Amniotic epithelial cell (primary cell): ENCODE measurements at regions not wholly inside any gene's neighbourhood (a gene's known extent, or its start where the extent isn't known, plus 50 kb on each side); places are given as distances from the start of the nearest gene placed in this dataset.
"Not testable (repeated sequence)": the region's sequence is repeated elsewhere in the genome, so short reads cannot be mapped to it uniquely, and the experiment has no call there.

Experiments
- DNase-seq: peaks from one replicate; pipeline ENCODE4 v3.0.0-alpha.2; 2010; ENCODE audit warnings: low read depth

DNA sequence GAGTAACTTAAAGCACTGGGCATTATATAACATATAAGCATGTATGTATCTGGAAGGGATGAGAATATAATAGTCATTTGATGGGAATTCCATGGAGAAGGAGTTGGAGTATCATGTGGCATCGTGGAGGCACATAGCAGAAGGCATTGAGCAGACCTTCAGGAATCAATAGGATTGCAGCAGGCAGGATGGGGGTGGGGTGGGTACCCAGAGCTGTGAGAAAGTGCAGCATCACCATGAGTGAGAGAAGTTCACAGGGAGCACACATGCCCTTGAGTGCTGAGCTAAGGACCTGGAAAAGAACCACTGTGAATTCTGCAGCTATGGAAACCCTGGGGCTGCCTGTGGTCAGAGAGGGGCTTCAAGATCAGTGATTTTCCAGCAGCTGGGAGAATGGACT, 57.3 kb downstream of the MED10 start:
- DNase-seq, result no peak

DNA sequence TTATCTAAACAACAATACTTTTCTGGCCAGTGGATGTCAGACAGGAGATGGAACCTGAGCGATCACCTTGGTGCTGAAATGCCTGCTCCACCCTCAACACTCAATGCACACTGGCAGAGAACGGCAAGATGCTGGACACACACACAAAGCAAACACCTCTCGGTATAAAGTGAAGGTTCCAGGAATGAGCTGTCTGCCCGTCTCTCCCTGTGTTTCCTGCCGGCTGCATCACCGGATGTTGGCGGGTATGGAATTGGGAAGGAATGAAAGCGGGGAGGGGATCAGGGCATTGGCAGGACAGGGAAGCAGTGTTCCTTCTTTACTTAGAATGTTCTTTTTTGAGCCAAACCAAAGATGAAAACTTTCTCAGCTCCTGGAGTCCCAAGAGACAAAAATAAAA, 59.2 kb downstream of the MED10 start:
- DNase-seq, result no peak

DNA sequence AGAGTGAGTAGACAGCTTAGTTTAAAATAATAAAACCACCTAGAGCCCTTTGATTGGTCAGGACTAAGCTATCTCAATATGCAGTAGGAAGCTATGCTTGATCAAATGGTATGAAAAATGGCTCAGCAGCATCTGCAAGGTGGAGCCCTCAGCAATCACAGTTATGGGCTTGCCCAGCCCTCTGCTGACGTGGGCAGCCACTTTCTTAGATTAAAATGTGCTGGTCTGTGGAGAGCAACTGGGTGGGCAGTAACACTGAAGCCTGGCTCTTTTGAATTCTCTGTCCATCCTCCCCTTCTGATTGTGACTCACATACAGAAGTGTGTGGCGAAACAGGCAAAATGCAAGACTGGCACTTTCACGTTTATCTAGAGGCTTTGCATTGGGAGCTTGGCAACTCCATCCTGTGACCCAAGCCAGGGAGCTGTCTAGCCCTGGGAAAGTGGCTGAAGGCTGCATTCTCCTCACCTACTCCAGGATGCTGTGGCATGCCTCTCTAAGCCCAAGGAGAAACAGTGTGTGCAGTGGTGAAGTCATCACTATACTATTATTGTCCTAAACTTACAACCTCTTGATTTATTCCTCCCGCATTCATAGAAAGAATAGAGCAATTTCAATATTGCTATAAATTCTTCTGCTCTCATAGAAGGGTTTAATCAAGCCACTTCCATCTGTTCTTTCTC, 61.1 kb downstream of the MED10 start:
- DNase-seq, result no peak

DNA sequence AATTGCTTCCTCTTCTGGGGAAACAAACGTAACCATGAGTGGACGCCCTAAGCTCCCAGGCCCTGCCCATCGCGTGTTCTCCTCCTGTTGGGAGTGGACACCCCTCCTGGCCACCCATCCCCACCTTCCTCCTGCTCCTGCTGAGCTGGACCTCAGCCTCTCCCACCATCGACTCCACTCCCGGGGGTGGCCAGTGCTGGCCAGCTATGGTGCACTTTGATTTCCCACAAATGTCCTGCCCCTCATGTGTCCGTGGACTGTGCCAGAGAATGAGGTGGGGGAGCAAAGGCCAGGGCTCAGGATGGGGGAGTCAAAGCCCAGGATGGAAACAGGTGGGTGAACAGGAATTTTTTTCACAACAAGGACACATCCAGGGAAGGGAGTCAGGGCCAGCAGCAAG, 62.8 kb downstream of the MED10 start:
- no peak for DNase-seq

DNA sequence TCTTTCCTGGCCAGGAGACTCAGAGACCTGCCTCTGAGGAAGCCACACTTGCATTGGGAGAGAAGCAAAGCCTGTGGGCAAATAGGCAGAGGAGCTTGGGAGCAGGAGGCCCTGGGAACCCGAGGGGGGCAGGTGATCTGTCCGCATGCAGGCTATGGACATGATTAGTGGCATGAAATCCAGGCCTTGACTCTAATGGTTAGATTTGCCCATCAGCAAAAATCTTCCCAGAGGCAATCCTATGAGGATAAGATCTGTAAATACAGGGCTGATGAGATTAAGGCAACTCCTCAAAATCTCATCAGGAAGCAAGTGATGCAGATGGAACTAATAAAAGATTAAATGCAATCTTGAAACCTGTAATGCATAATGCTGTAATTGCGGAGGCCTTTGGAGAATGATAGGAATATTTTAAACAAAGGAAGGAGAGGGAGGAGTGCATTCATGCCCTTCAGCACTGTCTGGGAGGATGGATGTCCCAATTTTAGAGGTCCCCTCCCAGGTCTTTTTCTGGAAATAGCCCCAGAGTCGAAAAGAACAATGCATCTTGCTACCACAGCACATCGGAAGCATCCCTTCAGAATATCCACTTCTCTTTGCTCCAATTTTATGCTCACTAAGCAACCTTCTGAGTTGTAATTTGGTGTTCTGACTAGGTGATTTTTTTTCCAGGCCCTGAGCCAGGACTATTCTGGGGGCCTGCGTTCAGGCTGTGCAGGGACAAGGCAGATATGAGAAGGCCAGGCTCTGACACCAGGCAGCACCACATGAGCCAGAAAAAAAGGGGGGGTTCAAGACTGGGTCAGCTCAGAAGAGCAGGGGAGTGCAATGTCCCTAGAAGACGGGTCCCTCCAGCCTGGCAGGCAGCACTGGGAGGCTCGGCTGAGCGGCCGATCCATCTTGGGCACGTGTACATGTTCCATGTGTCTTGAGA, 66.5 kb downstream of the MED10 start:
- no peak for DNase-seq

DNA sequence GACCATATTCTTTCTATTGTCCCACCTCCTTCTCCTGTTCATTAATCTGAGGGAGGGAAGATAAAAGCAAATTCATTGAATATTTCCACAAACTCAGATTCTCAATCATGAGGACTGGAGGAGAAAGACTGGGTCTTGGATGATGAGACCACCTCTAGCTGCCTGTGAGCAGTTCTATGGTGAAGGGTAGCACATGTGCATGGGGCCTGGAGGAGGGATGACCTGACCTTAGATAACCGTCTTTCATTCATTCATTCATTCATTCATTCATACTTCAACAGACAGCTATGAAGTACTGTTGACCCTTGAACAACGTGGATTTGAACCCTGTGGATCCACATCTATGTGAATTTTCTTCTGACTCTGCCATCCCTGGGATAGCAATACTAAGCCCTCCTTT, 68.4 kb downstream of the MED10 start:
- no peak for DNase-seq

DNA sequence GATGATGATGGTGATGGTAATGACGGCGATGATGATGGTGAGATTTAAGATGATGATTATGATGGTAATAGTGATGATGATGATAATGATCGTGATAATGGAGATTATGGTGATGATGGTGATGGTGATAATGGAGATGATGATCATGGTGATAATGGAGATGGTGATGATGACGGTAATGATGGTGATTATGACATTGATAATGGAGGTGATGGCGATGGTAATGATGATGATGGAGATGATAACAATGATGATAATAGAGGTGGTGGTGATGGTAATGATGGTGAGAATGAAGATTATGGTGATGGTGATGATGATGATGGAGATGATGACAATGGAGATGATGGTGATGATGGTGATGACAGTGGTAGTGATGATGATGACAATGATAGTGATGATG, 69.7 kb downstream of the MED10 start:
- no peak for DNase-seq

DNA sequence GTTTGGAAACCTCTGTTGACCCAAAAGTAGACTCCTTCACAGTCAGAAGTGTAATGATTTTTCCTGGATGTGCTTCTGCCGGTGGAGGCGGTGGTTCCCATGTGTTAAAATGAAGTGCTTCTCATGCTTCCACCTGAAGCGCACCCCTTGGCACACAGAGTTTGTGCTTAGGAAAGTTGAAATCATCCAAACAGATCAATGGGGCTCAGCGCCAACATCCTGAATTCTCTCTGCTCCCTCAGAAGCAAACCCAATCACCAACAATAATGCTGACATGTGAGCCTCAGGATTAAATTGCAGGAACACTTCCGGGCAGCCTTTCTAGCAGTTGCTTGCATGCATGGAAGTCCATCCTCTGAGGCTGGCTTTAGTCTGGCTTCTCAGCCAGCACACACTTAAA, 71.0 kb downstream of the MED10 start:
- DNase-seq, result no peak

DNA sequence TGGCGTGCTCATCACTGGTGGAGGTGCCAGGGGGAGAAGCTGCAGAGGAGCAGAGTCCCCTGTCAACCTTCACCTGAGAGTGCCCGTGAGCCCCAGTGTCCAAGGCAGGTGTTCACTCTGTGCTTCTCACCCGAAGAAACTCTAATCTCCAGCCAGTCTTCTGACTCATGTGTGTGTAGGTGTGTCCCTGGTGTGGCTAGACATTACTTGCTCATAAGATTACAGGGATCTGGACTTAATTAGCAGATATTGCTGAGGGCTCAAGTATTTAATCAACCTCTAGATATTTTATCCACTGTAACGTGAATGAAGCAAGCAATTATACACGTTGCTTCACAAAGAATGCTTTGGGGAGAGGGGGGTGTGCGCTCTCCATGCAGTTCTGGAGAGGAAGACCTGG, 72.5 kb downstream of the MED10 start:
- DNase-seq, result no peak

DNA sequence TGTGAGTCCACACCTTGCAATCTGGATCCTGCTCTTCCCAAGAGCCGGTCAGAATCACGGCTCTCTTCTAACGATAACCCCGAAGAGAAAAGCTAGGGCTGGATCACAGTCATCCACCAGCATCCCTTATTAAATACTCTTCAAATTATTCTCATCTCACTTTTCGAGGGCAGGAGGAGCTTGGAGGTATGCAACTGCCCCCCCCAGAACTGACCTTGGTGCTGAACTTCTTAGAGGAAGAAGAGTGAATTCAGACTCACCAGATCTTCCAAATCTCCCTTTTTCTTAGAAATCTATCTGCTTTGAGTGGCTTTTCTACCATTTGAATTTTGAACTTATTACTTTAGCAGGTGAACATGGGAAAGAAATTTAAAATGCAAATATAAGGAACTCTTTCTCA, 75.7 kb downstream of the MED10 start:
- no peak for DNase-seq

DNA sequence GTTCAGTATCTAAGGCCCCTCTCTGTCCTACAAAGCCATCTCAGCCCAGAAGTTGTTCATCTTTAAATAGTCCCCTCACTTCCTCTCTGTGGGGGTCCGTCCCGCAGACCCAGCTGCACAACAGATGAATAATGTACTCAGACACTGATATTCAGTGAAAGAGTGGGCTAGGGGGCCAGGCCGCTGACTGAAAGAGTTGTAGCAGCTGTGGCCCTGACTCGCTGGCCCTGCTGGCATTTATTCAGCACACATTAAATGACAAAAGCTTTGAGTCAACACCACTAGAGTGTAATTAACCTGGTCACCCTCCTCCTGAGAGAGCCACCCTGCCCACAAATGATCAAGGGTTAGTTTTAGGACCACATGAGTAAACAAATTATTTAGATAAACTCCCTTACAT, 76.3 kb downstream of the MED10 start:
- DNase-seq, result no peak

DNA sequence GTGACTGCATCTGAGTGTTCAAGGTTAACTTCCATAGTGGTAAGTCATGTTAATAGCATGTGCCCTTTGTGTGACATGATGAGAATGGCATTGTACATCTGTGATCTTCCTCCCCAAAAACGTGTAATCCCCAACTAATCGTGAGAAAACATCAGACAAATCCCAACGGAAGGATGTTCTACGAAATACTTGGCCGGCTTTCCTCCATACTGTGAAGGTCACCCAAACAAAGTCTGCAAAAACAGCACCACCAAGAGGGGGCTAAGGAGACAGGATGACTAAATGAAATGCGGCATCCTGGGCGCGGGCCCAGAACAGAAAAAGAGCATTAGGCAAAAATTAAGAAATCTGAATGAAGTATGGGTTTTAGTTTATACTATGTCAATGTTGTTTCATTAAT, 81.8 kb downstream of the MED10 start:
- DNase-seq, result no peak

DNA sequence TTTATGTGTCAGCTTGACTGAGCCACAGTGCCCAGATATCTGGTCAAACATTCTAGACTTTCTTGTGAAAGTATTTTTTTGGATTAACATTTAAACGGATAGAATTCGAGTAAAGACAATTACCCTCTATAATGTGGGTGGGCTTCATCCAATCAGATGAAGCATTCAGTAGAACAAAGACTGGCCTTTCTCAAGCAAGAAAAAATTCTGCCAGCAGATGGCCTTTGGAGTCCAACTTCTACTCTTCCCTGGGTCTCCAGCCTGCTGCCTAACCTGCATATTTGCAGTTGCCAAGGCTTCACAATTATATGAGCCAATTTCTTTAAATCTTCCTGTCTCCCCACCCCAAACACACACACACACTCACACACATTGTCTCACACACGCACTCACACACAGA, 86.4 kb downstream of the MED10 start:
- no peak for DNase-seq

DNA sequence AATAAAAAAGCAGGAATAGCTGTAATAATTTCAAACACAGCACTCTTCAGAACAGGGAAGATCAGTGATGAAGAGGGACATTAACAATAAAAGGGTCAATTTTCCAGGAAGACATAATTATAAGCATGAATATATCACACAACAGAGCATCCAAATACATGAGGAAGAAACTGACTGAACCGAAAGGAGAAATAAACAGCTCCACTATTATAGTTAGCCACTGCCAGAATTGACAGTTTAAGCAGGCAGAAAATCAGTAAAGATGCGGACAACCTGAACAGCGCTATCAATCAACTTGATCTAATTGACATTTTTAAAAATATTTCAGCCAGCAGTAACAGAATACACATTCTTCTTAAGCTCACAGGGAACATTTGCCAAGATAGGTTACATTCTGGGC, 89.1 kb downstream of the MED10 start:
- no peak for DNase-seq

DNA sequence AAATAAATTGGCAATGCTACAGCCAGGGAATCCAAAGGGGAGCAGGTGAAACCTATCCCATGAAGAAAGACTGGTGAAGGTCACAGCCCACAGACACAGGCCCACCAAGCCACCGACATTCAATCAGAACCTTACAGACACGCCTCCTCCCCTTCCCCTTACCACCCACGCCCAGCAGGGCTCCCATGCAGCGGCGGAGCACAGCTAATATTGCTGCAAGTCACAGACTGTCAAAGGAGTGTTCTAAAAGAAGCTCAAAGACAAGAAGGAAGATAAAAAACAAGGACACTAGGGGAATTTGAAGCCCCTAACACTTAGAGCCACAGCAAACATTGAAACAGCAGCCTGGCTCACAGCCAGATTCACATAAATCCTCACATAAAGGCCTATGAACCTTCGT, 91.2 kb downstream of the MED10 start:
- no peak for DNase-seq

DNA sequence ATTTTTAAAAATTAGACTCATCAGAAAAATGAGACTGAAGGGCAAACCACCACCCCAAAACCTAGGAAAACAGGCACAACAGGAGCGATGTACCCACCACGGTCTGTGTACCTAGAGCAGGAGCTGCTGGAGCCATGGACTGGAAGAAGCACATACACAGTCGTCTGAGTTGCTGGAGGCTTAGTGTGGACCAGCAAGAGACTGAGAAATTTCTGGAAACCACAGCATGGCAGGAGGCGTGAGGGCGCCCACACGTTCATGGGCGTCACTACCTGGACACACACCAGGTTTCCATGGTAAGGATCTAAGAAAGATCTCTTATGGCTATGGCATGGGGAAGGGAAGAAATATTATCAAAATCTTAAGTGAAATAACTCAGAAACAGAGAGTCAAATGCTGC, 91.9 kb downstream of the MED10 start:
- DNase-seq, result no peak

DNA sequence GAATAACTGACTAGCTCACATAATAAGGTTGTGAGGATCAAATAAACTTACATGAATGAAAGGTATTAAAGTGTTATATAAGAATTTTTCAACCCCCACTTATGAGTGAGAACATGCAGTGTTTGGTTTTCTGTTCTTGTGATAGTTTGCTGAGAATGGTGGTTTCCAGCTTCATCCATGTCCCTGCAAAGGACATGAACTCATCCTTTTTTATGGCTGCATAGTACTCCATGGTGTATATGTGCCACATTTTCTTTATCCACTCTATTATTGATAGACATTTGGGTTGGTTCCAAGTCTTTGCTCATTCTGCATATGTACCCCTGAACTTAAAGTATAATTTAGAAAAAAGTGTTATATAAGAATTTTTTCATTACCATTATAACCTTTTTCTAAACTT, 93.9 kb downstream of the MED10 start:
- DNase-seq, result not testable (repeated sequence)

DNA sequence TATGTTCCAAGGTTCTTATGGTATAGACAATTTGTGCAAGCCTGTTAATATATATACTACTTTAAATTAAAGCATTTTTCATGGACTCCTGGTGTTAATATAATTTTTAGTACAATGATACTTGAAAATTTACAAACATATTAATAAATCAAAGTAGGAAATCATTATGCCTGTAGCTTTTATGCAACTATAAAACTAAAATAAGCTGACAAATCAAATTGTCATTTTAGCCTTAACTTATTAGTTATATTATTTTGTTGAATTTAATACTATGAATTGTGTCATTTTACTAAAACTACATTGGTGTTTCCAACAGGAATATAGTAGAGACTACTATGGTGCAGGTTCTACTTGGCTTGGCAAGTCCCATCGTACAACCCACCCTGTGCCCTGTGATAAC, 96.0 kb downstream of the MED10 start:
- no peak for DNase-seq

DNA sequence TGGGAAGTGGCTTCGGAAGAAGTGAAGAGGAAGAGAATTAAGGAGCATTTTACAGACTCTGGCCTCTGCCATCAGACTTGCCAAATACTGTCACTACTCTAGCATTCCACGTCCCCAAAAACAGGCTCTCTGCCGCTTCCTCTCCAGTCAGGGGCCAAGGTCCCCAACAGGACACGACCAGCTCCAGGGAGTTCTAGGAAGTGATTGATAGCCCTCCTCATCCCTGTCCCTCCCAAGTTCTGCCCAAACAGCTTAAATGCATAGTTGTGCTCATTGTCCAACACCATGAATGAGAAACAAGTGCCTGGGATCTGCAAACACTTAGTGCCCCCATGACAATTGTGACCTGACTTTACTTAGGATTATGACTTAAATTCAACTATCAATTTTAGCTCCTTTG, 96.5 kb downstream of the MED10 start:
- DNase-seq, result no peak

DNA sequence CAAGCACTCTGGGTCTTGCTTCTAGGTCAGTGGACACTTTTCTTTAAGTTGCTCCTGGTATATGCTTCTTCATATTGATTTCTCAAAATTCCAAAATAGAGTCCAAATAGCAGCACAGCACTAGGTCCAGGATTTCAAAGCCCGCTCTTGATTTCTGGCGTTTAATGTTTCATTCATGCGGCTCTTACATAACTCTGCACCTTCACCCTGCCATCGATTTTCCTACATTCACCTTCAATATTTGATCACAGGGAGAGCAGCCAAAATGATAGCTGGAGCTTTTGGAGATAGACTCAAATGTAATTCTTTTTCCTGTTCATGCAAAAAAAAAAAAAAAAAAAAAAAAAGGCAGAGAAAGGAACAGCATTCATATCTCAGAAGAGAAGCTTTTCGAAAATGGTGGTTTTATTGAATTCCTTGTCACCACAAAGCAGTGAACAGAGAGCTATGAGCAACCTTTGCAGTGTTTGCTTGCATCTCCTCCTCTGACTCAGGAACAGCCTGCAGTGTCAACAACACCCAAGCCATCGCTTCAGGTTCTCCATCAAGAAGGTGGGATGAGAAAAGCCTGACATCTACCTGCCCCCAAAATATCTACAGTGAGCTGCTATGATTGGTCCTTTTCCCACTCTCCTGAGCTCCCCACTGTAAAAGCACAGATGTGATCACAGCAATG, 97.8 kb downstream of the MED10 start:
- DNase-seq, result no peak

DNA sequence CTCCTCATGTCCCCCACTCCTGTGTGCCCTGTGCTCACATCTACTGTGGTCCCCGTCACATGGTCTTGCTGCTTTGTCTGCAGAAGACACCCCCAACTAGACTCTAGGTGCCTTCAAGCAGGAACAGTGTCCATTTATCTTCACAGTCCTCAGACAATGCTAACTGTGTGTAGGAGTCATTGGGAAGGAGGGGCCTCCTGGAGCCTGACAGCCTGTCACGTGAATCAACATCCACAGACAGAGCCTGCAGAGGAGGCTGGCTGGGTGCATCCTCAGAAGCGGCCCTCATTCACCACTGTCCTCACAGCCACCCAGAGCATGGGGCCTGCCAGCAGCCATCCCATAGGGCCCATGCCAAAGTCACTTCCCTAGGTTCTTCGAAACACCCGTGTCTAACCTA, 98.7 kb downstream of the MED10 start:
- no peak for DNase-seq

DNA sequence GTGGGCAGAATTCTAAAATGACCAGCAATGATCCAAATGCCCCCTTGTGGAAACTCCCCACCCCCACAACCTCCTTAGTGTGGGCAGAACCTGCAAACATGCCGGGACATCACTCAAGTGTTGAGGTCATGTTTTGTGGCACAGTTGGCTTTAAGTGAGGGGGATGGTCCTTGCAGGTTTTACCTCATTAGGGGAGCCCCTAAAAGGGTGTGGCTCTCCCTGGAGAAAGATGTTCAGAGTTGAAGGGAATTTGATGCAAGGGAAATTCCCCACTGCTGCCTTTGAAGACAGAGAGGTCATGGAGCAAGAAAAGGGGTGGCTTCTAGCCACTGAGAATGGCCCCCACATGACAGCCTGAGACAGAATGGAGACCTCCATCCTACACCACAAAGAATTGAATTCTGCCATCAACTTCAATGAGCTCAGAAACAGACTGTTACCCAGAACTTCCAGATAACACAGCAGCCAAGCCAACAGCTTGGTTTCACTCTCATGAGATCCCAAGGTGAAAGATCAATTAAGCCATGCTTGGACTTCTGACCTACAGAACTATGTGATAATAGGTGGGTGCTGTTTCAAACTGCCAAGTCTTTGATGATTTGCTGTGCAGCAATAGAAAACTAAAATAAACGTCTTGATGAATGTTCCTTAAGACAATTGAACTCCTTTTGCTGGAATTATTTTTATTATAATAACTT, 103.4 kb downstream of the MED10 start:
- DNase-seq, result no peak

DNA sequence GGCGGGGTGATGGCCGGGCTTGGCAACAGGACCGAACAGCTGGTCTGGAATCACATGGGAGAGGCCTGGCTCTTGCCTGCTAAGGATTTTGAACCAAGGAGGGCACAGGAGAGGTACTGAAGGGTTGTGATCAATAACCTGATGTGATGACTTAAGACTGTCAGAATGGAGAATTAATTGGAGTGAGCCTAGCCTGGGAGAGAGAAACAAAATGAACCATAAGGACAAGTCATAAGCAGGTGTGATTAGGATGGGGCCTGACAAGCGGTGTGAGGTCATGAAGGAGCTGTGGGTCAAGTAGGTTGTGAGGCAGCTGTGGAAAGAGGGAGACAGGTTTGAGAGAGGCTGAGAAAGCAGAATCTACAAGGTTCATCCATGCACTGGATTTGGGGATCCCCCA, 104.6 kb downstream of the MED10 start:
- no peak for DNase-seq
